NCI-H1694 (cell line): ENCODE measurements at regions not wholly inside any gene's neighbourhood (a gene's known extent, or its start where the extent isn't known, plus 50 kb on each side); places are given as distances from the start of the nearest gene placed in this dataset.

Experiments
- DNase-seq: peaks from one replicate; lab custom pipeline; 2025; lab: John Stamatoyannopoulos, UW

DNA sequence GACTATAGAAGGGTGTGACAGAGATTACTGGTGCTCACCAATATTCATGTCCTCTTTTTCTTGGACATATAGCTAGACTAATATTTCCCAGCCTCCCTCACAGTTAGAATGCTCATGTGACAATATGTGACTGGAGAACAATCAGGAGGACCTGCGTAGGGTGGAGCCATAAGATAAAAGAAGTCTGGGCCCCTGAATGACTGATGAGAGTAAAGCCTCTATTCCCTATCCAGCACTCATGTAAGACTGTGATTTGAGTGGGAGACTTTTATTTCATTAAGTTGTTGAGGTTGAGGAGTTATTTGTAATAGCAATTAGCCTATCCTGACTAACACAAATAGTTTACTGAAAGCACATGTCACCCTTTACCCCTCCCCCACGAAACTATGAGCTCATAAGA, 1247.1 kb upstream of the TENM4 start:
- no peak for DNase-seq

DNA sequence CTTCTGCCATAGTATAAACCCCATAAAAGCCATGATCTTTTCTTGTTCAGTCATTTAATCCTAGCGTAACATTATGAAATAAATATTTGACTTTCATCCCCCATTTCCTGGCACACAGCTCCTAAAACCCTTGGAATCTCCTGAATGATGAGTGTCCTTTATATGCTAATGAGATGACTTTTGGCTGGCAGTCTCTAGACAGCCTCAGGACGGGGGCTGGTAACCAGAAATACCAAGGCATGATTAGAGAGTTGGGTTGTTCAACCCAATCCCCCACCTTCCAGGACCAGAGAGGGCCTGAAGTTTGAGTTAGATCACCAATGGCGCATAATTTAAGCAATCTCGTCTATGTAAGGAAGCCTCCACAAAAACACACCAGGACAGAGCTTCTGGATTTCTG, 1246.1 kb upstream of the TENM4 start:
- no peak for DNase-seq

GRCh38 chr11:80673566-80673965, 1232.7 kb upstream of the TENM4 start:
- no peak for DNase-seq

DNA sequence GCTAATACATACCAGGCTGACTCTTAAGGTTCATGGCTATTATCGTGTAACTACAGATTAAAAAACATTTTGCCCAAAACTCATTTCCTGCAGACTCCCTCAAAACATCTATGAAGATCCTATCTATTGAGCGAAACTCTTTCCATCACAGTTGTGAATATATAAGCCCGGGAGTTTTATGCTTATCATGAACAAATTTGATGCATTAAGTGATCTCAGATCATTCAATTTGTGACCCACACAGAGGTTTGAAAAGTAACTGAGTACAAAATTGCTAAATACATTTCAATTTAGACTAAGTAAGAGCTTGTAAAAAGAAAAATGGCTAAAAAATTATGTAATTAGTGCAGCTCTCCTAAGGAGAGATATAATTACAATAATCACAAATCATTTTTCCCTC, 1228.8 kb upstream of the TENM4 start:
- no peak for DNase-seq

- DNase-seq, result no peak
Measured at GRCh38 chr11:80668039-80668438, 1227.2 kb upstream of the TENM4 start.

GRCh38 chr11:80655834-80656233, 1215.0 kb upstream of the TENM4 start:
- DNase-seq, result no peak

DNA sequence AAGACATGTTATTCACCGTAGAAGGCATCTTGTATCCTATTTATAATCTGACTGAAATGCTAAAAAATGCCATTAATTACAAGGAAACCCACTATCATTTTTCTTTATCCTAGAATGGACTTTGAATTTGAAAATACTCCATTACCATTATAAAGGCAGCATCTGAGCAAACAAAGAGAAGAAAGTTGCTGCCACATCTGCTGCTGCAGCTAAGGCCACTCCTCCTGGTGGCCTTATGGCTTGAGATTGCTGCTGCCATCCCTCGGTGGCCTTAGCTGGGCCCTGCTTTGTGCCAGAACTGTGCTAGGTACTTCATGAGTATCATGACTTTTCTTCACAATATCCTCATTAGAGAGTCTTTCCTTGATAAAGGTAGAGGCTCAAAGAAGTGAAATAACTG, 1210.1 kb upstream of the TENM4 start:
- no peak for DNase-seq

DNA sequence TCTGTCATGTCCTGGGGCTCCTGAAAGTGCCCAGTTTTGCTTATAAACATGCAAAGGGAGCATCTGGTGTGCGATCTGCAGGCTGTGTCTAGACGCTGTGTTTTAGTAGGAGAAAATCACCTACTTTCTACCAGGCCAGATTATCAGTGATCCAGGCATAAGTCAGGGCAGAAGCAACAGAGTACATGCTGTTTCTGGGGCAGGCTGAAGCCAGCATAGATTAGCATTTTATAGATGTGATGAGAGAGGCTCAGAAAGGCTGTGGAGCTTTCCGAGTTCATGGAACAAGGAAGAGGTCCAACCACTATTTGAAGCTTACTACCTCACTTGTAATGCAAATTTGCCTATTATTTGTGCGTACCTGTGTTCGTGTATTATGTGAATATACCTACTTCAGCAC, 1208.4 kb upstream of the TENM4 start:
- no peak for DNase-seq

GRCh38 chr11:80638296-80638695, 1197.5 kb upstream of the TENM4 start:
- DNase-seq, result no peak

DNA sequence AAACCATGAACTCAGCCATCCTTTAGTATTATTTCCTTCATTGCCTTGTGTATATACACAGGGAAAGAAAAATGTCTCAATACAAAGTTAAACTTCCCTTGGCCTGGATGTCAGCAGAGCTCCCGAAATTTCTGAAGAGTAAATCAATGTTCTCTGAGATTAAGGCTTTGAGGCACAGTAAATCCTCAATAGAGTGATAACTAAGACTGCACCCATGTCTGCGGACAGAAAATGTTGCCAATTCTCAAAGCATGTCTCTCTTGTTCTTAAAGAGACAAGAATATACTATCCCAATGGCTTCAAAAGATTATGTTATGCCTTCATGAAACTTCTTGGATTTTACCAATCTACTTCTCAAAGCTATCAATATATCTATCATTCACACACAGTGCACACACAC, 1196.7 kb upstream of the TENM4 start:
- no peak for DNase-seq

DNA sequence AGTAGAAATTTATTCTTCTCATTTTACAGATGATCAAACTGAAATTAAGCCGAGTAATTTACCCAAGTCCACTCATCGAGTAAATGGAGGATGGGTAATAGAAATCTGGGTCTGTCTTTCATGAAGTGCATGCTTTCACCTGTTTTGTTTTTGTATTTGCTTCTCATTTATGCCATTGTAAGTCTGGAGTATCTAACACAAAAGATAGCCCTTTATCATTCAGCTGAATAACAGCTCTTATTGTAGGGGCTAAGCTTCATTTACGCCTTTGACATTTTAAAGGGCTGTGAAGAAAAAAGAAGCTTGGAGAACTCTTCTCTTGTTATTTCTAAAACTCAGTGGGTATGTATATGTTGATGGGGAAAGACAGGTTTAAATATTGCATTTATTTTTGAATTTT, 1196.2 kb upstream of the TENM4 start:
- no peak for DNase-seq

GRCh38 chr11:80635178-80635577, 1194.3 kb upstream of the TENM4 start:
- DNase-seq, result no peak

DNA sequence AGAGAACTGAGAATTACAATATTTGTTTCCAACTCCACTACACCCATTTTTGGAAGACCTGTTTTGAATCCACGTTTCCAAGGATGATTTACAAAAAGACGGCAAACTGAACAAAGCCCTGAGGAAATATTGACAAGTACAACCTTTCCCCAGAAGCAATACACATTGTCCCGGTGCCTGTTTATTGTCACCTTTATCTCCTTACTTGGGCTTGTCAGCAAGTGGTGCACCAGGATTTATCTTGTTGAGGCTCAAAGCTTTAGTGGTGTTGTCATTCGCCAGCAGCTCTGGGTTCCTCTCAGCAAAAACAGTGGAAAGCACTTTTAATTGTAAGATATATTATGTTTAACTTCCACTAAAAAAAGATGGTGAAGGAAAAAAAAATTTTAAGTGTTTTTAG, 1191.9 kb upstream of the TENM4 start:
- DNase-seq, result no peak

- DNase-seq, result no peak
Measured at GRCh38 chr11:80632156-80632555, 1191.3 kb upstream of the TENM4 start.

GRCh38 chr11:80629466-80629865, 1188.6 kb upstream of the TENM4 start:
- DNase-seq, result no peak

GRCh38 chr11:80627364-80627763, 1186.5 kb upstream of the TENM4 start:
- no peak for DNase-seq

DNA sequence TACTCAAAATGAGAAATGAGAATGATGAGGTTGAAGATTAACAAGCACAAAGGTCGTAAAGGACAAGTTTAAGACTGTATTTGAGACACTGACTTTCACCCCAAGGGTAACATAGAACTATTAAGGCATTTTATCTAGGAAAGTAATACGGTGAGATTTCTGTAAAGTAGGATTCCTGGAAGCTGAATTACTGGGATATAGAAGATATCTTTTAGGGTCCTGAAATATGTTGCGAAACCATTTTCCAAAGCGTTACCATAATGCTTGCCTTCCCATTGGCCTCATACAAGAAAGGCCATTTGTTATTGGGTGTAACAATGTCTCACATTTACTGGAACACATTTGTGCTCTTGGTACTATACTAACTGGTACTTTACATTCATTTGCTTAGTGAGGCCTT, 1185.9 kb upstream of the TENM4 start:
- DNase-seq, result no peak

DNA sequence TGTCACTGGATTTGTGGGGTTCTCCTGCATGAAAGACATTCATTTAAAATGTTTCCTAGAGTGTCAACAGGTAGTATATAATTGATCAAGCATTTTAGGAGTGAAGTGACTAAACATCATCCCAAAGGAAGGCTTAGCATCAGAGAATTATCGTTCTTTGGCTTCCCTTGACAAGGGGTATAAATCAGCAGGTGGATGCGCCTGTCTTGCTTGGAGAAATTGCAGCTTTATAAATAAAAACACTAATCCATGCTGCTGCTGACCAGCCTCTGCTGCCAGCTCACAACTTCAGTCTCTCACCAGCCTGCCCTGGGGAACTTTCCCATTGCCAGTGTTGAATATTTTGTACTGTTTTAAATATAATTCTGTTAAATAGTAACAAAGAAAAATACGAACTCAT, 1184.7 kb upstream of the TENM4 start:
- DNase-seq, result no peak

GRCh38 chr11:80621871-80622270, 1181.0 kb upstream of the TENM4 start:
- DNase-seq, result no peak

DNA sequence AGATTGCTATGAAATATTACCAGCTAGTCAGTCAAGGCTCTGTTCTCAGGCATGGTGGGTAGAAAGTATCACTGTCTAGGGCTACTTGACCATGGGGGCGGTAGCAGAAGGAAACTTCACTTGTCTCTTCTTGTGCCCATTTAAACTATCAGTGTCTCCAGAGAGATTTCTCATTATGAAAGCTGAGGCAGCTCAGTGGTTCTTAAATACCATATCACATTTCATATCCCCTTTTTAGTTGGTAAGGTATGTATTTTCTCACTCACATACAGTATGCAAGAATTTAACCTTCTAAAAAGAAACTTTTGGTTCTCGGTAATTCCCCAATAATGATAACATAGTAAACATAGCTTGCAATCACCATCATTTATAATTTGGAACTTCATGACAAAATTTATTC, 1180.0 kb upstream of the TENM4 start:
- no peak for DNase-seq

- DNase-seq, result no peak
Measured at GRCh38 chr11:80617156-80617555, 1176.3 kb upstream of the TENM4 start.

DNA sequence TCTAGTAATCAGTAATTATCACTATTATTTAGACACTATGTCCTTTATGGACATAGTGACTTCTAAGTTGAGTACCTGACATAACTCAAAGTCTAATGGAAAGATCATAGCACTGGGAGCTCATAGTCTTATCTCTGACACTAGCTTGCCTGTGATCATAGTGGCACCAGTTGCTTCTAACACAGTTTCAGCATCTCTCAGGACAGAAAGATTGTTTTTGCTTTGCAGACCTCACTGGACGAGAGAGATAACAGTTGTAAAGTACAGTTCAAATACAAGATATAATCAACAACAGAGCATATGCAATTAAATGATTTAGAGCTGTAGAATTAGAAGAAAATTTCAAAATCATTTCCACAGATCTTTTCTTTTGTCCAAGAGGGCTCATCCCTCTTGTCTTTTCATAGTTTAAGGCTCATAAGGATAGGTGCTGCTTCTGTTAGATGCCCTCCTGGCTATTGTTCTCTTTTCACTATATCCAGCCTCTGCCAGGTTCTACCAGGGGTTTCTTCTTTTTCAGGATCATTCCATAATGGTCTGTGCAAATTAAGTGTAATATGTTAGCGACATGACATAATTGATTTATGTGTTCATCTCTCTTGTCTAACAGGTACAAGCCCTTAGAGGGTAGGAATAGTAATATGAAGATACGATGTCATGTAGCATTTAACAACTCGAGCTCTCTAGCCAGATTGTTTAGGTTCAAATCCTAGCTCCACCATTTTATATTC, 1175.4 kb upstream of the TENM4 start:
- no peak for DNase-seq

- DNase-seq, result no peak
Measured at GRCh38 chr11:80613655-80614054, 1172.8 kb upstream of the TENM4 start.

DNA sequence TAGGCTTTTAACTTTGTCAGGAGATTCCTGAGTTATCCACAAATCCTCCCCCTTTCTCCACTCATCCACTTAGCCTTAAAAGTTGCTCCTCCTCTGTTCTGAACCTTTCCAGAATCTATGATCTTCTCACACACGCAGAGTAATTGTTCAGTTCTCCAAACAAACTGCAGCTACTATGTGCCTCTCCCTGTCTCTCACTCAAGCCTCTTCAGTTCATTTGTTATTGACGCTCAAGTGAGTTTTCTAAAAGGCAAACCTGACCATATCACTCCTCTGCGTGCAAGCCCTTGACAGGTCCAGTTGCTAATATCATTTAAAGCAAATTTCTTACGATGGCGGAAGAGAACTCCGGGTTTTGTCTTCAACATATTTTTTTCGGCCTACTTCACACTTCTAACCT, 1169.7 kb upstream of the TENM4 start:
- DNase-seq, result no peak

DNA sequence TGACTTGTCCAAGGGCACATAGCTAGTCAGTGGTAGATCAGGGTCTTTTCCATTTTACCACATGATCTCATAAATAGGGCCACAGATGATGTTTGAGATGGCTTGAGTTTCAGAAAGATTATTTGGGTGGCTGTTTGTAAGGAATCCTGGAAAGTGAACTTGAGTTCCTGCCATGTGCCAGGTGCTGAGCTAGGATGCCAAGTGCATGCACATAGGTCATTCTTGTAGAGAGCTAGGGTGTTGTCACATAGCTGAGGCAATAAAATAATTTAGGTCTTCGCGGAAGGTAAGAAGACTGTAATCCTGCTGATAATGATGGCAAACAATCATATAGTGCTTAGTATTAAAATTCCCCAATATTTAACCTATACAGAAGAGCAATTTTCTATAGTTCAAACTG, 1162.6 kb upstream of the TENM4 start:
- no peak for DNase-seq
